ENCODE measurements at regions not wholly inside any gene's neighbourhood (a gene's known extent, or its start where the extent isn't known, plus 50 kb on each side); places are given as distances from the start of the nearest gene placed in this dataset.
A peak's percentile ranks its signal among the peaks of the same experiment; 100 is the strongest.

GRCh38 chr22:27509132-27509920, 292.2 kb downstream of the MN1 start:
- no peak for DNase-seq (ENCODE audit: low spot score)

- no peak for DNase-seq (ENCODE audit: low spot score)
Measured at GRCh38 chr22:27510024-27510423, 291.5 kb downstream of the MN1 start.

GRCh38 chr22:27512283-27512761, 289.2 kb downstream of the MN1 start:
- no peak for DNase-seq (ENCODE audit: low spot score)

- no peak for DNase-seq (ENCODE audit: low spot score)
Measured at GRCh38 chr22:27513021-27513420, 288.5 kb downstream of the MN1 start.

GRCh38 chr22:27514601-27515523, 286.7 kb downstream of the MN1 start:
- DNase-seq (ENCODE audit: low spot score), result no peak

GRCh38 chr22:27517361-27518155, 284.0 kb downstream of the MN1 start:
- DNase-seq (ENCODE audit: low spot score), result no peak

GRCh38 chr22:27518531-27519340, 282.8 kb downstream of the MN1 start:
- DNase-seq (ENCODE audit: low spot score), result peak; percentile 46

GRCh38 chr22:27523711-27524110, 277.8 kb downstream of the MN1 start:
- DNase-seq (ENCODE audit: low spot score), result no peak

GRCh38 chr22:27525711-27526110, 275.8 kb downstream of the MN1 start:
- DNase-seq (ENCODE audit: low spot score), result no peak

- DNase-seq (ENCODE audit: low spot score), result no peak
Measured at GRCh38 chr22:27526901-27527300, 274.7 kb downstream of the MN1 start.

GRCh38 chr22:27531782-27532530, 269.6 kb downstream of the MN1 start:
- no peak for DNase-seq (ENCODE audit: low spot score)

GRCh38 chr22:27533105-27533745, 268.3 kb downstream of the MN1 start:
- no peak for DNase-seq (ENCODE audit: low spot score)

- DNase-seq (ENCODE audit: low spot score), result no peak
Measured at GRCh38 chr22:27534720-27535125, 266.8 kb downstream of the MN1 start.

- no peak for DNase-seq (ENCODE audit: low spot score)
Measured at GRCh38 chr22:27535452-27535851, 266.1 kb downstream of the MN1 start.

GRCh38 chr22:27537501-27537900, 264.1 kb downstream of the MN1 start:
- DNase-seq (ENCODE audit: low spot score), result no peak

GRCh38 chr22:27538666-27539065, 262.9 kb downstream of the MN1 start:
- no peak for DNase-seq (ENCODE audit: low spot score)

GRCh38 chr22:27540247-27540646, 261.3 kb downstream of the MN1 start:
- DNase-seq (ENCODE audit: low spot score), result no peak

- no peak for DNase-seq (ENCODE audit: low spot score)
Measured at GRCh38 chr22:27540656-27541396, 260.7 kb downstream of the MN1 start.

- no peak for DNase-seq (ENCODE audit: low spot score)
Measured at GRCh38 chr22:27541836-27542235, 259.7 kb downstream of the MN1 start.

Data from iPS-NIHi11 (cell line).